NAMALWA (cell line): ENCODE measurements at regions not wholly inside any gene's neighbourhood (a gene's known extent, or its start where the extent isn't known, plus 50 kb on each side); places are given as distances from the start of the nearest gene placed in this dataset.

Experiments used
- DNase-seq: peaks from one replicate; pipeline ENCODE4 v3.0.0-alpha.2; 2015; ENCODE audit warnings: low spot score

DNA sequence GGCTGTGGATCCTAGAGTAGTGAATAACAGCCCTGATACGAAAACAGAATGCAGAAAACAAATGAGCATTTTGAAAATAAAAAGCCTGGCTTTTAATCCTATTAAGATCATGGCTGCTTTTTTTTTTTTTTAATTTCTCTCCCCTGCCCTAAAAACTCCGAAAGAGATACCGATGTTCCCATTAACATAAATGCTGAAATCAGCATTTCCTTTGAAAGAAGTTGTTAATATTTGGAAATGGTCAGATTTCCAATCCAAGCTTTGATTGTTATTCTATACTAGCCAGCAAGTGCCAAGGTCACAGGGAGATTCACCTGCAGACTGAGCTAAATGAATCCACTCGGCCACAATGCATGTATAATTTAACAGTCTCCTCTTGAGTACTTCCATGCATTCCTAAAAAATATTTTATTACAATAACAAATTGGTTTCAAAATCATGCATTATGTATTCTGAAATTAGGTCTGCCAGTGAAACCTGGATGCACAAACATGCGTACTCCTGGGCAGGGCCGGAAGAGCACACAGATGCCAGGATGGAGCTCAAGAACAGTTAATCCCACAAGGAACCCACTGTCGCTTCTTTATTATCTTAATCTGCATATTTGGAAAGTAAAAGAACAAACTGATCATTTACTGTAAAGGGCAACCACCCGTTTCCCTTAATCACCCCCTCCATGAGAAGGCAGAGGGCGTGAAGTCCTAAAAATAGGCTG lies 521.5 kb upstream of the ZFHX3 start:
- no peak for DNase-seq

DNA sequence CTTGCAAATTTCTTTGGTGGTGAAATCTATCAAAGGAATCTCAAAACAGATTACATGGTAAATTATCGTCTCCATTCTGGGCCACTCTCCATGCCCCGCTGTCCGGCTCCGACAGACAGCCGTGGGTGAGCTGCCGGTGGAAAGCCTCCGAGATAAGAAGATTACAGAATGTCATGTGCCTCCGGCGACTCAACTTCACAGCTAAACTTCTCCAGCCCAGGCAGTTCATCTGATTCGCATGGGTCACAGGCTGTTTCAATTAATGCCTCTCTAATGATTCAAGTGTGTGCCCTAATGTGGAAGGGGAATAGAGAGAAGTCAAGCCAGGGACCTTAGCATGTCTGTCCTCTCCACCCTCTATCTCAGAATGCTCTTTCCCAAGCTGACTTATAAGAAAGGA lies 520.8 kb upstream of the ZFHX3 start:
- no peak for DNase-seq

DNA sequence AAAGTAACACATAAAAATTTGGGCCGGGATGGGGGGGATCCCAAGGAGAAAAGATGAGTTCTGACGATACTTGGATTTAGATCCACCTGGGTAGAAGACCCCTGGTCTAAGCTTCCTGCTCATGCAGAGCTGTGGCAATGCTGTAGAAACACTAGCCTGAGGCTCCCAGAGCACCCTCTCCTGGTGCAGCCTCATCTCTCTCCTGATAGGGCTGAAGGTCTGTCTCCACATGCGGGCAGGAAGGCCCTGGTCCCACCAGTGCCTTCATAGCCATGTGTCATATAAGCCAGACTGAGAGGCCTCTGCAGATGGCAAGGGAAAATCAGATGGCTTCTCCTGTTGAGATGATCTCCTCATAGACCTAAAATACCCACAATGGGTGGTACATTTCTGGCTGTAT lies 518.0 kb upstream of the ZFHX3 start:
- DNase-seq = no peak

DNA sequence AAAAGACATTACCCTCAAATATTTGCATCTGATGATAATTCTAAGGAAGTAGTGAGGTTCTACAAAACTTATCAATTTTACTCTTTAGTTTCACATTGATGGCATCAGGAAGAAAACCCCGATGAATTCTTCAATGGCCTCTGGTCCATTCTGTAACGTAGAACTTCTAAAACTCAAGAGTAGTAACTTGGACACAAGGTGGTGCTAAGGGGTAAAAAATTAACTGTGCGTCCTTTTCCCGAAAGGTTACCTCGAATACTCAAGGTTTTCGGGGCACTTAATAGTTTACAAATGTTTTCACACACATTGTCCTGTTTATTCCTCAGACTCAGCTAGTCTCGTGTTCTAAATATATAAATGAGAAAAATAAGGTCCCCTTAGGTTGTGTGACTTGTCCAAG lies 517.3 kb upstream of the ZFHX3 start:
- peak; percentile 29 for DNase-seq

DNA sequence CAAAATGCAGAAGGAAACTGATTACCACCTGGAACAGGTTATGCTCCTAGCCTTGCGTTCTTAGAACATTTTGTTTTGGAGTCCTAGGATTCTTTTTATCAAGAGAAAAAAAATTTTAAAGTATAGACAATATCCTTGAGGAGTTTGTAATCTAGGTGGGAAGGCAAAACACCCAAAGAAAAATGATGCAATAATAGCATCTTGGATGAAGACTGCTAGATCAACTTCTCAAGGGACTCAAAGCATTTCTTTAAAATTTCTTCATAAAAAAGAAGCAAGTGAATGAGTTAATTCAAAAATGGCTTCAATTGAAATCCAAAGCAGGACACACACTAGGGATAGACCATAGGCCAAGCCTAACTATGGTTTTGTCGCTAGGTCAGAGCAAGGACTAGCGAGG lies 515.8 kb upstream of the ZFHX3 start:
- no peak for DNase-seq

DNA sequence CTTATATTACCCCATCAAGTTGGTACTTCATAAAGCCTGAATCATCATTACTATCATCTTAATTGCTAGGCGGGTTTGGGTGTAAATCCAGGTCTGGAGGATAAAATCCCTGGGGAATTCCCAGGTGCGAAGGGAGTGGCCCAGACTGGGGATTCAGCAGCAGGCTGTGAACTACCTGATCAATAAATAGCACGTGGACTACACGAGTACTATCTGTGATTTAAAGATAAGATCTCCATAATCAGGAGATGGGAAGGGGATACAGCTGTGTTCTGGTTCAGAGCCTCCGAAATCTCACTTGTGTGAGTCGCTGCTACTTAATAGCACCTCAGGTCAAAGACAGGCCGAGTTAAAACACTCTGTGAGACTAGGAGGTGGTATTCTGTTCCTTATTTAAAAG lies 512.6 kb upstream of the ZFHX3 start:
- DNase-seq = no peak

DNA sequence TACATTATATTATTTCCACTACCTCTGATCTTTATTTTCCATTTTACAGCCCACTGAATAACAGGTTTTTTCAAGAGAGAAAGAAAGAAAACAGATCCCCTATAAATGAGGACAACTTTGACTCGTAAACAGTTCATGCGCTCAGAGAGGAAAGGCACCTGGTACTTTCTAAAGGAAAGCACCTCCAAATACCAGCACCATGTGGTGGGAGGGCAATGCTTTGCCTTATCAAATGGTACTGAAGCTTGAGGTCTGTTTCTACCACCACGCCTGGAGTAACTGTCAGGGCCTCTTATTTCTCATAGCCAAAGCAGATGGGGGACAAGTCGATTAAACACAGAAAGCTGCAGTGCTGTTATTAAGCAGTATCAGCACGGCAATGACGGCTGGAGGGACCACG lies 510.3 kb upstream of the ZFHX3 start:
- no peak for DNase-seq

DNA sequence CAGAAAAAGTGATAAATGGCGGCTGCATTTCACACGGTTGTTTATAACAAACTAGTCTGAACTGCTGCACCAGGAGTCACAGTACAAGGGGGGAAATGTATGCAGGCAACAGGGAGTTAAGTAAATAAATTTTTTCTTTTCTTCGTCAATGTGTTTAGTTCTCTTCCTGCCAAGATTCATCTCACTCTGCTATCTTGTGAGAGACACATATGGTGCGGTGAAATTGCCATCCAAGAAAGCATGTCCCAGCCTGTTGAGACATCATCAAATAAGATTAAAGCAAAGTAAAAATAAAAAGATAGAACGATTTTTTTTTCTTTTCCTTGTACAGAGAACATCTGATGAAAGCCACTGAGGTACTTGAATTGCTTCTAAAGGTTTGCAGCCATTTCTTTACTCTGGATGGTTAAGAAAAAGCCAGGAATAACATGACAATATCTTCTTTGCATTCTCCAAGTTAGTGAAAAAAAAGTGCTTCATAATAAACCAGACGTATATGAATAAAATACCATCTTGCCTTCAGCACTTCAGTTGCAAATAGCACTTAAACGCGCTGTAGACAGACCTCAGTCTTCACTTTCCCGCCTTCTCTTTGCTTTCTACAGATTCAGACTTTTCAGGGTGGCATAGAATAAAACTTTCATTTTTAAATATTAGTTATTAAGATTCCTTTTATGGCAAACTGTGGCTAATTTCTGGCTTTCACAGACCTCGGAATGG lies 506.2 kb upstream of the ZFHX3 start:
- DNase-seq = no peak

DNA sequence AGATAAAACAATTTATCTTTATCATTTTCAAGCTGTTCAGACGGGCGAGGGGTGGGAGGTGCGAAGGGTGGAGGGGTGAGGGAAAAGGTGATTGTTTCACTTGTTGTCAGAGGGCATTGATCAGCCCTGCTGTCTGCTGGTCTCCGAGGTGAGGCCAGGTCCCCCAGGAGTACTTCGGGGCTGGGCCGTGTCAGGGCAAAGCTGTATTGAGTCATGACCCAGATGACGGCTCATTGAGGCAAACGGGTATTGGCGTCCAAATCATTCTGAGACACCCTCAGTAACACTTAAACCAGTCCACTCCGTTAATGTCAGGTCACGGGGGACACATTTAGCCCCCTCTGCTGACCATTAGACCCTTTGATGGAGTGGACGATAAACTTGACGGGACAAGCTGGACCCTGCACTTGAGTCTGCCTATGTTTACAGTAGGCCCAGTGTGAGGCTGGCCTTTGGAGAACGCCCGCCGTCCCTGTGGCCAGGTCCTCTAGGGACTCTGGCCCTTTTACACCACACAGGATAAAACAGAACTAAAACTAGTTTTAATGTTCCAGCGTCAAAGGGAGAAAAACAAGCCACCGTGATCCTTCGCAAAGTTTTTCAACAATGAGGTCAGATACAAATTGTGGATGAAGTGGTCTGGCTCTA lies 502.2 kb upstream of the ZFHX3 start:
- DNase-seq = no peak

DNA sequence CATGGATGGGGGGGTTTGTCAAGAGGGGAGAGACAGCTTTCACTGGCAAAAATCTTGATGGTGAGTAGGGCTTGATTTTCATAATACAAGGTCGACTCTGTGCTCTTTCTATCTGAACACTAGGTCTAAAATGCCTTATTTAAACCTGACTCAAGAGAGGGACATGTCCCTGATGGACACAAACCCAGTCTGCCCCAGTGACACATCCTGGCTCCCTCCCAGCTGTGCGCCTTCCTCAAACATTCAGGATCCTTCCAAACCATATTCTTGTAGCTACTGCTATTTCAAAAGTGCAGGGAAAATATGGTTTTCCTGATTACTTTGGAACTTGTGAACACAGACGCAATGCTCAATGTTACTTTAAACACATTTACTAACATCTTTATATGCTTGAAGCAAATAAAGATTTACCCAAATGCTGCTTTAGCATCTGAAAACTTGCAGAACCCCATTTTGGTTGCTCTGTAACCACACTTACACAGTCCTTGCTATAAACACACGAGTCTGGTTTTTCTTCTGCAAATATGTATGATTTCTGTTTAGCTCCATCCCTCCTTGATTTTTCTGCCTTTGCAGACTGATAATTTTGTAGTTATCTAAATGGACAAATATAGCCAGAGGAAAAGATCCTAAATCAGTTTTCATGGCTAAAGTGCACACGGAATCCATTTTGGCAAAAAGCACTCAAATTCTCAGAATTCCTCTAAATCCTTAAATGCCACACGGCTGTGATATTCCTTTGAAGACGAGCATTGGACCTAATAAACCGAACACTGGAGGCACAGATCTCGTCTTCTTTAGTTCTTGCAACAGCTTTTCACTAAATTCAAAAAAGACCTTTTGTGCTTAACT lies 499.9 kb upstream of the ZFHX3 start:
- DNase-seq = no peak

DNA sequence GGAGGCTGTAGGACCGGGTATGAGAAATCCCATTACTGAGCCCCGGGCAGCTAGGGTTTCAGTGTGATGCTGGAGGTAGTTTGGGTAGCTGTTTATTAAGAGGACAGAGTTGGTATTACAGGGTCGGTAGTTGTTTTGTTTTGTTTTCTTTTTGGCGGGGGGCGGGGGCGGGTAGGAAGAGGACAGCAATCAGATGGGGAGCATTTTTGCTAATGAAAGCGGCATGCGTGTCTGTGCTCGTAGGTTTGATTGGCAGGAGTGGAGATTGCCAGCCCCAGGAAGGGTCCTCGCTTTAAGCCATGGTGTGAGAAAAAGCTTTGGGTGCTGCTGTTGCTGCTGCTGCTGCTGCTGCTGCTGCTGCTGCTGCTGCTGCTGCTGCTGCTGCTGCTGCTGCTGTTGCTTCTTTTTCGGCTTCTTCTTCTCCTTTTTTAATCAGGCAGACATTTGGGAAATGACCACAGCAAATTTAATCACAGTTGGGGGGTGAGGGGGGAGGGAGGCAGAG lies 498.5 kb upstream of the ZFHX3 start:
- no peak for DNase-seq

DNA sequence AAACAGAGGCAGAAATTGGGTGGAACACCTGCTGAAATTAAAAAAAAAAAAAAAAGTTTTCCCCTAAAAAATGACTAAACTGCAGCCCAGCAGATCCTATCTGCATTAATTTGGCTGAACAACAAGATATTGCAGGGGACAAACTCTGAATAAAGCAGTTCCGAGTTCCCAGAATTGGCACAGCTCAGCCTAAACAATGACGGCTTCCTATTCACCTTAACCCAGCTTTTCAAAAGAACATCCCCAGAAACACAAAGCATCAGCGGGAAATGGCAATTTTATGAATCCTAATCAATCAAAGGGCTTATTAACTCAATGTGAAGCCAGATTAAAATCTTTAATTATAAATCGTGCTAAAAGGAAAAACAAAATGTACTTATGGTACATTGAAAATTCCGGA lies 497.8 kb upstream of the ZFHX3 start:
- no peak for DNase-seq

DNA sequence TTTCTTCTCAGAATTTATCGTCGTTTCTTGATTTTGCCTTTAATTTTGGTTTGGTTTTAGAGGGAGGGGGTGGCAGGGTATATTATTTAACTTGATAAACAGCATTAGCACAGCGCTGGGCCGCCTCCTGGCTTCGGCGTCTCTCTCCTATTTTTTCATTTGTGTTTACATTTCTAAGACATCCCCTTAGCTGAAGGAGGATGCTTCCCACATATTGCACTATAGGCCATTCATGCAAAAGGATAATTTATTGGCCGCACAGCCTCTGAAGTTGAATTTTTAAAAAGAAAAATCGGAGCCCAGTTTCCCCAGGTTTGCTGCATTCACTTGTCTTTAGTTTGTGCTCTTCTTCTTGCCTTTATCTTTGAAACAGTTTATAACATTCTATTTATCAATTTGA lies 497.4 kb upstream of the ZFHX3 start:
- DNase-seq = no peak

DNA sequence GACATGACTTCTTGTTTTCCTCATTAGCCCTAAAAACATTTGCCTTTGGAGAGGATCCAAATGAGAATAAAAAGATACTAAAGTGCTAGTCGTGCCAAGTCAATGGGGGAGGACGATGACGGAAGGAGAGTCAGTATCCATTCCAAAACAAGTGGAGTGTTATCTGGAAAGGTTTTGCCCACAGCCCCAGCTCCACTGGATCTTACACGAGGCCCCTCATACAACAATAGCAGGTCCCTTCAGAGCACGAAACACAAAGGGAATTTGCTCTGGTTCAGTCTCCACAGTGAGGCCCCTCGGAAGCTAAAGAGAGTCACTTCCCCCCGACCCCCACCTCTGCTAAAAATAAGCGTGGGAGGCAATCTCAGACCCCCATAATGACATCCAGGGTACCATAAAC lies 496.9 kb upstream of the ZFHX3 start:
- DNase-seq = no peak

DNA sequence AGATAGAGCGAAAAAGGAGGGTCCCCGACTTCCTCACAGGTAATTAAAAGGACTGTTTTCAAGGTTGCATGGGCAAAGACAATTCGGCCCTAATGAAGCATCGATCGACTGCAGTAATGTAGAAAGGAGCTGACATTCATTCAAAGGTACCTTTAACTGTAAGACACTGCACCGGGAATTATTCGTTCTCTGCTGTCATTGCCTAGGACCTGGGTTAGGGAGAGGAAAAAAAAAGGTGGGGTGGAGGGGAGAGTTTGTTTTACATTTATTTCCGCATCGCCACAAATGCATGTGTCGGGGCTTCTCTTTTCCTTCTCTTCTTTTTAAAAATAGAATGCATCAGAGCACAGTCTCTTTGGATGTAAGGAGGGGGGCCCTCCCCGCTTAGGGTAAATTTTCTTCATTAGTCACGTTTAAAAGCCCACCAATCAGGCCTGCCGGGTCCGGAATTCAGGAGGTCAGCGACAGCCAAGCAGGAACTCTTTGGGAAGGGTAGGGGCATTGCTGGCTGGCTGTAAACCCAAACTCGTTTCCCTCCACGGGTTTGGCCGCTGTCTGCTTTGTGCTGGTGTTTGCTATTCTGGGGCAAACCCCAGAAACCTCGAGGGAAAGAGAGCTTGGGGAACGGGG lies 496.2 kb upstream of the ZFHX3 start:
- DNase-seq = no peak

DNA sequence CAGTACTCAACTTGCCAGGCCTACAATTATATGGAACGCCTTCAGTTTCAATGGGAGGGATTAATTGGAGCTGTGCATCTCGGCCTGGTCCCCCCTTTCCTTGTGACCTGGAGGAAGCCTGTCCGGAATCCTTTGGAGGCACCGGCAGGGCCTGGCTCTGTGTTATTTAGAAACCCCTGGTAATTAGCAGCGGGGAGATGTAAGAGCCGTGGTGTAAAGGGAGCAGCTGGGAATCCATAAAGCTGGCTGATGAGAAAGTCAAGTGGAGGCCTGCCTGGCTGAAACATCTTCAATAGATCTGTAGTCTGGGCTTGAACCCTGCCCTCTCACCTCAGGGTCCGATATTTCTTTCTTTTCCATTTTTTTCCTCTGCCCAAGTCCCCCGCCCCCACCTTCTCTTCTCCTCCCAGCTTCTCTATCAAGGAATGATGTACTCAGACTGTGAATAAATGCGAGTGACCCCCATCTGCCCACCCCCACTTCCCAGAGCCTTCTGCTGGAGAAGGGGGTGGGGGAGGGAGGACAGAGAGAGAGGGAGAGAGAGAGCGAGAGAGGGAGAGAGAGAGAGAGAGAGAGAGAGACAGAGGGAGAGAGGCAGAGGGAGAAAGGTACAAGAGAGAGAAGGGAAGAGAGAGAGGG lies 495.5 kb upstream of the ZFHX3 start:
- no peak for DNase-seq

DNA sequence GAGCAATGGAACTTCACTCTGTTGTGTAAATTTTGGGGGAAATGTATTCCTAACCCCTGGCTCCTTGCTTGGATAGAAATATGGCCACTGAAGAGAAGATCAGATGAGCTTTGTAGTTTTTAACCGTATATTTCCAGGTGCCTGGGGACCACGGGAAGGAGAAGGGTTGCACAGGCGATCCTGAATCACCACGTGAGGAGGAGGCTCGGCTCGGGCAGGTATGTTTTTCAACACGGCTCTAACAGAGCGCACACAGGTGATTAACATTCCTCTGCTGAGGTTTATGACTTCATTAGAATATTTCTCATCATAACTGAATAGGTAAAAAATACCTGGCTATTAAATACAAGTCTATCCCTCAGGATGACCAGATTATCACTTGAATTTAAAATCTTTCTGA lies 495.0 kb upstream of the ZFHX3 start:
- DNase-seq = no peak

DNA sequence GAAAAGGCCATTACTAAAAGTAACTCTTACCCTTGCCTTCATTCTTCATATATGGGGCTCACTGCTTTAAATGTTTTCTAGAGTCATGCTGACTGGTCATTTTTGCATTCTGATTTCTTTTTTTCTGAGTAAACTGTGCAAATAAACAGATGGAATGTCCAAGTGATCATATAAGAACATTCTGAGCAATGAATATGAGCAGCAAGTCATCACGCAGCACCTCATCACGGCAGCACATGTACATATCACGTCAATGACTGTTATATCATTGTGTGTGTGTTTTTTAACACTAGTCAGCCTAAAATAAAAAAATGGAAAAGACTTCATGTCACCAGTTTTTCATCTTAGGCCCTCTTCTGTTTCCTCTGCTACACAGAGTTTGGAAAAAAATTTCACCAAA lies 490.0 kb upstream of the ZFHX3 start:
- no peak for DNase-seq

DNA sequence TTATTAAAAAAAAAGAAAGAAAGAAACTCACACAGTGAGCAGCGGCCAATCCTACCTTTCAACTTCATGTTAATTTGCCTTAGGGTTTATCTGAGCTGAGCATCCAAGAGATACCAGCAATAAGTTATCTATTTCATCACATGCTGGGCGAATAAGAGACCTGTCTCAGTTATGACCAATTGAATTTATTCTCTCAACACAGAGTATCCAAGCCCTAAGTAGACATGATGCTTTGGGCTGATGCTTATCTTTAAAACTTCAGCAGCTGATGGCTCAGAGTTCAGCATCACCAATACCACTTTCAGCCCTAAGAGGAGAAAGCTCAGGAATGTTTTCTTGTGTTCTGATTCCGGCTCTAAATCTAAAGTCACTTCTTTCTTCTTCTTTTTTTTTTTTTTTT lies 489.0 kb upstream of the ZFHX3 start:
- no peak for DNase-seq

DNA sequence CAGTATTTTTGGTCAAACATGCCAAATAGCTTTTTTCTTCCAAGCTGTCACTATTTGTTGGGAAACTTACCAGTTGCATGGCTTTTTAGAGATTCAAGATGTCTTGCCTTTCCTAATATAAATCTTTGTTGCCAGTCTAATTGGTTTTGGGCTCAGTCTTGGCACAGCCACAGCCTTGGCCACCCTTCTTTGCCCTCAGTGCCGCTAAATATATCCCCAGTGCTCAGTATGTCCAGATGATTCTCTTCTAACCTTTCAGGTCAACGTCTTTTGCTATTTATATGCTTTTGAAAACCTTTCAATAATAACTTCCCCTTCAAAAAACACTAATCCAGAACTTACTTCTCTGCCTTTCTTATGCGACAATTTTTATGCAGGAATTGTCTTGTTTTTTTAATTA lies 483.1 kb upstream of the ZFHX3 start:
- DNase-seq = no peak

DNA sequence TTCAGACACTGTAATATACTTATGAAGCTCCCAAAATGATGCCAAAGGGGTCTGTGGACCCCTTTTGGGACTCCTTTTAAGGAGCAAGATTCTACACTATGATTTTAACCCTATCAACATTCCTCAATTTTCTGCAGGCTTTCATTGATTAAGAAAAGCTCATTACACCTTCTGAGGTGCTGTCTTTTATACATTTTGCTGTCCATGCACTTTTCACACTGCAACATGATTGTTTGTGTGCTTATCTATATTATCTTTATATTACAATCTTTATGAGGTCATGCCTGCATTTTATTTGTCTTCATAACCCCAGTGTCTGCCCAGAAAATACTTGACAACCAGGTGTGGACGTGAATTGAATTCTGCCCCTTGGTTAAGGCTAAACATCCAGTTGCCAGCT lies 482.6 kb upstream of the ZFHX3 start:
- DNase-seq = no peak
